NB4 (cell line): ENCODE measurements at regions not wholly inside any gene's neighbourhood (a gene's known extent, or its start where the extent isn't known, plus 50 kb on each side); places are given as distances from the start of the nearest gene placed in this dataset.
"Not testable (repeated sequence)": the region's sequence is repeated elsewhere in the genome, so short reads cannot be mapped to it uniquely, and the experiment has no call there.

ENCODE experiments used
- DNase-seq: peaks from one replicate; pipeline ENCODE4 v3.0.0; 2010; ENCODE audit warnings: low read depth
- H3K4me3 ChIP-seq: one replicate; pipeline ENCODE4 v1.5.1; 2011; ENCODE audit warnings: mild to moderate bottlenecking, low read depth, low read length, moderate library complexity
- MYC ChIP-seq: IDR thresholded peaks from 2 replicates; pipeline ENCODE4 v1.6.1; 2011; ENCODE audit warnings: low read depth, low read length
- POLR2A ChIP-seq: IDR thresholded peaks from 2 replicates; pipeline ENCODE4 v1.6.1; 2011; ENCODE audit warnings: mild to moderate bottlenecking; ENCODE audit not compliant: insufficient read length; ENCODE audit errors: extremely low read depth
- TF ChIP-seq, protein P1 (sequence below): IDR thresholded peaks from 2 replicates; pipeline ENCODE4 v1.6.1; 2011; ENCODE audit warnings: low read depth, low read length
- TF ChIP-seq, protein P2 (sequence below): IDR thresholded peaks from one replicate; pipeline ENCODE4 v1.5.1; 2012; ENCODE audit warnings: low read depth, low read length

DNA sequence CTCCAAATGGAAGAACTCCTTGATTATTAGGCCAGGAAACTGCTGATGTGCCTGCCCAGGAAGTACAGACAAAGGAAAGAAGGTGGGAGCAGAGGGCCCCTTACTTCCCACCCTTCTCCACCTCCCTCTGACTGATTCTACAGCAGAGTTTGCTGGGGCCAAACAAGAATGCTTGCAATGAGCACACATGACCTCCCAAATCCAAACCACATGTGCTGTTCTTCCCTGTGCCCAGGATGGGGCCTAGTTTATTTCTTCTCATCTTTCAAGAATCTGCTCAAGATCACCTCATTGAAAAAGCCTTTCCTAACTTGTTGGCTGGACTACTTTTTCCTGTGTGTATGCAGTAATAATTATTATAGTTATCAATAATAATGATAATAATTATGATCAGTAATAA is 286.1 kb downstream of the RAB38 start:
- H3K4me3 ChIP-seq: no peak overlapping the region
- TF ChIP-seq, protein P1, sequence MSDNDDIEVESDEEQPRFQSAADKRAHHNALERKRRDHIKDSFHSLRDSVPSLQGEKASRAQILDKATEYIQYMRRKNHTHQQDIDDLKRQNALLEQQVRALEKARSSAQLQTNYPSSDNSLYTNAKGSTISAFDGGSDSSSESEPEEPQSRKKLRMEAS: no peak
- TF ChIP-seq MYC: no peak
- no peak for DNase-seq

DNA sequence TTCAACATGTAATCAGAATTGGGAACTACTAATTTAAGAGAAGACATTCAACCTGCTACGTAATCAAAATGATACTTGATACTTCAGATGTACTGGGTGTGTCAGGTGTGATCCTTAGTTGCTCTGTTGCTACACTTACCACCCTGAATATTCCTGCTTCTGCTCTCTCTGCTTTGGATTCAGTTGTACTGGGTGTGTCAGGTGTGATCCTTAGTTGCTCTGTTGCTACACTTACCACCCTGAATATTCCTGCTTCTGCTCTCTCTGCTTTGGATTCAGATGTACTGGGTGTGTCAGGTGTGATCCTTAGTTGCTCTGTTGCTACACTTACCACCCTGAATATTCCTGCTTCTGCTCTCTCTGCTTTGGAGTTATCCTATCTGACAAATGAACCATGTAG is 290.2 kb downstream of the RAB38 start:
- H3K4me3 ChIP-seq, DNase-seq: not testable (repeated sequence)

DNA sequence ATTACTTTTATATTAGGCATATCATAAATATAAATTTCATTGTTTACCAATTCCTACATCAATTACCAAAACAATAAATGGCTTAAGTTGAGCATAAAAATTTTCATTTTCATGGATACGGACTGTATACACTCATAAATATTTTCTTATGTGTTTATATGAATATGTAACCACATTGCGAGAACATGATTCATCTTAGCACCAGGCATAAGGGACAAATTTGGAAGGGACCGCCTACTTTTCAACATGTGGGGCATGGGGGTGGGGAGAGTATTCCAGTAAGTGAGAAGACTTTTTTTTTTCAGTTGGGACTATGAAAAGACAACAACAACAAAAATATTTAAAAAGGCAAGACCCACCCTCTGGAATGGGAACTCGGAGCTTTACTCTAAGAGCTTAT is 296.1 kb downstream of the RAB38 start:
- no peak overlapping the region for H3K4me3 ChIP-seq
- TF ChIP-seq, protein P2, sequence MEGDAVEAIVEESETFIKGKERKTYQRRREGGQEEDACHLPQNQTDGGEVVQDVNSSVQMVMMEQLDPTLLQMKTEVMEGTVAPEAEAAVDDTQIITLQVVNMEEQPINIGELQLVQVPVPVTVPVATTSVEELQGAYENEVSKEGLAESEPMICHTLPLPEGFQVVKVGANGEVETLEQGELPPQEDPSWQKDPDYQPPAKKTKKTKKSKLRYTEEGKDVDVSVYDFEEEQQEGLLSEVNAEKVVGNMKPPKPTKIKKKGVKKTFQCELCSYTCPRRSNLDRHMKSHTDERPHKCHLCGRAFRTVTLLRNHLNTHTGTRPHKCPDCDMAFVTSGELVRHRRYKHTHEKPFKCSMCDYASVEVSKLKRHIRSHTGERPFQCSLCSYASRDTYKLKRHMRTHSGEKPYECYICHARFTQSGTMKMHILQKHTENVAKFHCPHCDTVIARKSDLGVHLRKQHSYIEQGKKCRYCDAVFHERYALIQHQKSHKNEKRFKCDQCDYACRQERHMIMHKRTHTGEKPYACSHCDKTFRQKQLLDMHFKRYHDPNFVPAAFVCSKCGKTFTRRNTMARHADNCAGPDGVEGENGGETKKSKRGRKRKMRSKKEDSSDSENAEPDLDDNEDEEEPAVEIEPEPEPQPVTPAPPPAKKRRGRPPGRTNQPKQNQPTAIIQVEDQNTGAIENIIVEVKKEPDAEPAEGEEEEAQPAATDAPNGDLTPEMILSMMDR: no peak
- TF ChIP-seq POLR2A: no peak
- TF ChIP-seq, protein P1: no peak
- no peak for TF ChIP-seq MYC
- DNase-seq: no peak

- H3K4me3 ChIP-seq: no peak overlapping the region
- no peak for TF ChIP-seq POLR2A
- TF ChIP-seq, protein P1: no peak
- TF ChIP-seq, protein P2: peak; percentile 35
- peak; percentile 44 for DNase-seq
These were observed 296.8 kb downstream of the RAB38 start for GRCh38 chr11:87878373-87878825.

DNA sequence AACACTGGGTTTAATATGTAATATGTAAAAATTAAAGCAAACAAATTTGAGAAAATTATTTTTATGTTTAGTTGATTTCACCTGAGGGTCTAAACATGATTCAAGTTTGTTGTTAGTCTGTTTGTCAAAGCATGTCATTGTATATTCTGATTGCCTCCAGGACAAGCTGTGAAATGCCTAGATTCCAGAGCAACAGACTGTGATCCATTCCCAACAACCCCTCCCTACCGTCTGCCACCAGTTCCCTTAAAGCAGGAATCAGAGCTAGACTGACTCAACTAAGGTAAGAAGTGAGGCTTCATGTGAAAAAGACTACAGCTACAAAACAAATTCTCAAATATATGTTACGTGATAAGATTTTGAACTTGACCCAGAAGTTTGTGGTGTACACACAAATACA is 304.2 kb downstream of the RAB38 start:
- DNase-seq: no peak
- TF ChIP-seq POLR2A (no peak), MYC (no peak)
- TF ChIP-seq, protein P1: no peak
- TF ChIP-seq, protein P2: no peak
- H3K4me3 ChIP-seq: no peak overlapping the region

- no peak for DNase-seq
- TF ChIP-seq MYC (no peak), POLR2A (no peak)
- TF ChIP-seq, protein P2: no peak
- TF ChIP-seq, protein P1: no peak
- H3K4me3 ChIP-seq: no peak overlapping the region
These were observed 305.2 kb downstream of the RAB38 start for GRCh38 chr11:87870086-87870485.

DNA sequence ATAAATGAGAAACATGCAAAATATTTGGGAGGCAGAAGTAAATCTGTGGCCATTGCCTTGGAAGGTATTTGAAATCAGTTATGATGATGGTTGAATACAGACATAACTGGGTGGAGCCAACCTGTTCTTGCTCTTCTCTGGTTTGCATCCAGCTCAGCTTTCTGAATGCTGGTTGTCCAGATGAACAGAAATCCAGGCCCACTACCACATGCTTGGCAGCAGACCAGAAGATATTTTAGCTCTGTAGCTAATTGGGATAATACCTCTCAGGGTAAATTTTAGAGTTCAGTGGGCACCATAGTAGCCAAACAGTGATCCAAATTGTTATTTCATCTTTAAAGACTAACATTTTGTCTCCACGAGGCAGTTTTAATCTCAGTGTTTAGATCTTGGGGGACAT is 308.3 kb downstream of the RAB38 start:
- TF ChIP-seq, protein P2: no peak
- H3K4me3 ChIP-seq: no peak overlapping the region
- DNase-seq: no peak
